WTC11 (cell line): ENCODE measurements at regions not wholly inside any gene's neighbourhood (a gene's known extent, or its start where the extent isn't known, plus 50 kb on each side); places are given as distances from the start of the nearest gene placed in this dataset.

Experiments used
- ESRRA ChIP-seq: sonication (generic); formaldehyde crosslinking; IDR thresholded peaks from 2 replicates; pipeline ENCODE4 v1.8.1; 2022; ENCODE audit warnings: mild to moderate bottlenecking, missing genetic modification reagents, borderline replicate concordance
- NFE2L1 ChIP-seq: sonication (generic); formaldehyde crosslinking; IDR thresholded peaks from 2 replicates; pipeline ENCODE4 v1.8.1; 2023; ENCODE audit warnings: missing genetic modification reagents
- SP1 ChIP-seq: sonication (generic); formaldehyde crosslinking; conservative IDR thresholded peaks from 2 replicates; pipeline ENCODE4 v1.8.1; 2022; ENCODE audit warnings: missing genetic modification reagents
- TEAD4 ChIP-seq: sonication (generic); formaldehyde crosslinking; IDR thresholded peaks from 2 replicates; pipeline ENCODE4 v1.8.0; 2022; ENCODE audit warnings: mild to moderate bottlenecking, missing genetic modification reagents
- TF ChIP-seq, protein P1 (sequence below): fragments of 200-600 bp; IDR thresholded peaks from 2 replicates; pipeline ENCODE4 v1.8.0; 2022; ENCODE audit warnings: antibody characterized with exemption
- TF ChIP-seq, protein P2 (sequence below): sonication (generic); formaldehyde crosslinking; IDR thresholded peaks from 2 replicates; pipeline ENCODE4 v1.8.0; 2022; ENCODE audit warnings: mild to moderate bottlenecking, missing genetic modification reagents
- TF ChIP-seq, protein P3 (sequence below): sonication (generic); formaldehyde crosslinking; IDR thresholded peaks from 2 replicates; pipeline ENCODE4 v1.8.0; 2022; ENCODE audit warnings: mild to moderate bottlenecking, missing genetic modification reagents
- TF ChIP-seq, protein P4 (sequence below): sonication (generic); formaldehyde crosslinking; conservative IDR thresholded peaks from 2 replicates; pipeline ENCODE4 v1.8.1; 2022; ENCODE audit warnings: mild to moderate bottlenecking, missing genetic modification reagents
- TF ChIP-seq, protein P5 (sequence below): sonication (generic); formaldehyde crosslinking; IDR thresholded peaks from 2 replicates; pipeline ENCODE4 v1.8.1; 2023; ENCODE audit warnings: mild to moderate bottlenecking, missing genetic modification reagents, moderate library complexity

DNA sequence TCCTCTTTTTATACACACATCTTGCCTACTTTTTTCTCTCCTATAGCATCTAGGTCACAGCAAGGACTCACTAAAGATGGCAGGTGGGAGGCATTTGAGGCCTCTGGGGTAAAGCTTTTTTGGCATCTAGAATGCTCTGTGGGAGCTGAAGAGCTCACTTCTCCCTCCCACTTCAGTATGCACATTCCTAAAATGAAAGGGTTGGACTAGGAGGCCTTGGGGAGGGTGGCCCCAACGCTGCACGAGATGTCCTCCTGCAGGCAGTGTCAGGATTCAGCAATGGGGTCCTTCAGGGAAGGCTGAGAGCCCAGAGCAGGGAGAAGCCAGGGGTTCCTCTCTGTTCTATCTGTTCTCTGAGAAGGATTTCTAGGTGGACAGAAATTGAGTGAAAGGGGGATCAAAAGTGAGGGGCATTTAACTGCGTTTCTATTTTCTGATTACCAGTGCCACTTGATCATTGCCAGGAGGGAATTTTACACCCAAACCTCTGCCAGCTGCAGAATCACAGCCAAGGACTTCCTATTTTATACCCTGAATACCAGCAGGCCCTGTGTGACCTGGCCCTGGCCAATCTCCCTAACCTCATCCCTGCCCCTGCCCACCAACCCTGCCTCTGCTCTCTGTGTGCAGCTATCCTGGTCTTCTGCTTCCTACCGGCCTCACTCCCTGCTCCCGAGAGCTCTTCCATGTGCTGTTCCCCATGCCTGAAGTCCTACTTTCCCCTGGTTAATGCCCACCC lies 186.2 kb downstream of the CYP26B1 start:
- TF ChIP-seq, protein P1, sequence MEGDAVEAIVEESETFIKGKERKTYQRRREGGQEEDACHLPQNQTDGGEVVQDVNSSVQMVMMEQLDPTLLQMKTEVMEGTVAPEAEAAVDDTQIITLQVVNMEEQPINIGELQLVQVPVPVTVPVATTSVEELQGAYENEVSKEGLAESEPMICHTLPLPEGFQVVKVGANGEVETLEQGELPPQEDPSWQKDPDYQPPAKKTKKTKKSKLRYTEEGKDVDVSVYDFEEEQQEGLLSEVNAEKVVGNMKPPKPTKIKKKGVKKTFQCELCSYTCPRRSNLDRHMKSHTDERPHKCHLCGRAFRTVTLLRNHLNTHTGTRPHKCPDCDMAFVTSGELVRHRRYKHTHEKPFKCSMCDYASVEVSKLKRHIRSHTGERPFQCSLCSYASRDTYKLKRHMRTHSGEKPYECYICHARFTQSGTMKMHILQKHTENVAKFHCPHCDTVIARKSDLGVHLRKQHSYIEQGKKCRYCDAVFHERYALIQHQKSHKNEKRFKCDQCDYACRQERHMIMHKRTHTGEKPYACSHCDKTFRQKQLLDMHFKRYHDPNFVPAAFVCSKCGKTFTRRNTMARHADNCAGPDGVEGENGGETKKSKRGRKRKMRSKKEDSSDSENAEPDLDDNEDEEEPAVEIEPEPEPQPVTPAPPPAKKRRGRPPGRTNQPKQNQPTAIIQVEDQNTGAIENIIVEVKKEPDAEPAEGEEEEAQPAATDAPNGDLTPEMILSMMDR, result no peak
- TF ChIP-seq NFE2L1 (CRISPR knock-in tag) (no peak), TEAD4 (CRISPR knock-in tag) (no peak), SP1 (CRISPR knock-in tag) (no peak), ESRRA (CRISPR knock-in tag) (no peak)
- TF ChIP-seq, protein P2, sequence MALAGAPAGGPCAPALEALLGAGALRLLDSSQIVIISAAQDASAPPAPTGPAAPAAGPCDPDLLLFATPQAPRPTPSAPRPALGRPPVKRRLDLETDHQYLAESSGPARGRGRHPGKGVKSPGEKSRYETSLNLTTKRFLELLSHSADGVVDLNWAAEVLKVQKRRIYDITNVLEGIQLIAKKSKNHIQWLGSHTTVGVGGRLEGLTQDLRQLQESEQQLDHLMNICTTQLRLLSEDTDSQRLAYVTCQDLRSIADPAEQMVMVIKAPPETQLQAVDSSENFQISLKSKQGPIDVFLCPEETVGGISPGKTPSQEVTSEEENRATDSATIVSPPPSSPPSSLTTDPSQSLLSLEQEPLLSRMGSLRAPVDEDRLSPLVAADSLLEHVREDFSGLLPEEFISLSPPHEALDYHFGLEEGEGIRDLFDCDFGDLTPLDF (CRISPR knock-in tag), result no peak
- TF ChIP-seq, protein P3, sequence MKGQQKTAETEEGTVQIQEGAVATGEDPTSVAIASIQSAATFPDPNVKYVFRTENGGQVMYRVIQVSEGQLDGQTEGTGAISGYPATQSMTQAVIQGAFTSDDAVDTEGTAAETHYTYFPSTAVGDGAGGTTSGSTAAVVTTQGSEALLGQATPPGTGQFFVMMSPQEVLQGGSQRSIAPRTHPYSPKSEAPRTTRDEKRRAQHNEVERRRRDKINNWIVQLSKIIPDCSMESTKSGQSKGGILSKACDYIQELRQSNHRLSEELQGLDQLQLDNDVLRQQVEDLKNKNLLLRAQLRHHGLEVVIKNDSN (CRISPR knock-in tag), result no peak
- TF ChIP-seq, protein P4, sequence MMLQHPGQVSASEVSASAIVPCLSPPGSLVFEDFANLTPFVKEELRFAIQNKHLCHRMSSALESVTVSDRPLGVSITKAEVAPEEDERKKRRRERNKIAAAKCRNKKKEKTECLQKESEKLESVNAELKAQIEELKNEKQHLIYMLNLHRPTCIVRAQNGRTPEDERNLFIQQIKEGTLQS (CRISPR knock-in tag), result no peak
- TF ChIP-seq, protein P5, sequence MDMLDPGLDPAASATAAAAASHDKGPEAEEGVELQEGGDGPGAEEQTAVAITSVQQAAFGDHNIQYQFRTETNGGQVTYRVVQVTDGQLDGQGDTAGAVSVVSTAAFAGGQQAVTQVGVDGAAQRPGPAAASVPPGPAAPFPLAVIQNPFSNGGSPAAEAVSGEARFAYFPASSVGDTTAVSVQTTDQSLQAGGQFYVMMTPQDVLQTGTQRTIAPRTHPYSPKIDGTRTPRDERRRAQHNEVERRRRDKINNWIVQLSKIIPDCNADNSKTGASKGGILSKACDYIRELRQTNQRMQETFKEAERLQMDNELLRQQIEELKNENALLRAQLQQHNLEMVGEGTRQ (CRISPR knock-in tag), result no peak
